ENCODE measurements at regions not wholly inside any gene's neighbourhood (a gene's known extent, or its start where the extent isn't known, plus 50 kb on each side); places are given as distances from the start of the nearest gene placed in this dataset.

GRCh38 chr2:8609357-8609811 is 72.5 kb upstream of the ID2 start:
- TF ChIP-seq EP300 (IDR thresholded peaks at IDR 0.05) = no peak
- no peak for TF ChIP-seq POLR2AphosphoS5 (IDR thresholded peaks at IDR 0.05)
- TF ChIP-seq POLR2A (IDR thresholded peaks at IDR 0.05) = no peak
- TF ChIP-seq CTCF (IDR thresholded peaks at IDR 0.05) = no peak
